GM12874 (cell line): ENCODE measurements at regions not wholly inside any gene's neighbourhood (a gene's known extent, or its start where the extent isn't known, plus 50 kb on each side); places are given as distances from the start of the nearest gene placed in this dataset.

Source experiments
- TF ChIP-seq, protein P1 (sequence below): IDR thresholded peaks from 2 replicates; pipeline ENCODE4 v1.5.1; 2011; ENCODE audit warnings: low read depth, mild to moderate bottlenecking, control low read depth, low read length, moderate library complexity; ENCODE audit not compliant: insufficient read depth

DNA sequence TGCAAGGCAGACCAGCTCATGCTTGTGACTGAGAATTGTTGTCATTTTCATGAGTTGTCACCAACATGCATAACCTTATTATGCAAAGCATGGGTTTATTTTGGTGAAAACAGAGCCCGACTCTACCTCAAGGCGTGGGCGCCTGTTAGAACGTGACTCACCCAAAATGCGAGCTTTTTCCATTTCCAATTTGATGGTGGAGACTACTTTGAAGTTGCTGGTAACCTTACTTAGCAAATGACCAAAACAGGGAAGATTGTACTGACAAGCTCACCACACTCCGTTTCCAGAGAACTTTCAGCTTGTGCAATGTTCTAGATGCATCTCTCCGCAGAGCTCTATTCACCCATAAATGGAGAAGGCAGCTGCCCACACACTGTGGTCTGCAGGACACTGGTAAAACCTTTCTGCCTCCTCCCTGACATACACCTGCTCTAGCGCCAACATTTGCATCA is 284.5 kb downstream of the MAF start:
- TF ChIP-seq, protein P1, sequence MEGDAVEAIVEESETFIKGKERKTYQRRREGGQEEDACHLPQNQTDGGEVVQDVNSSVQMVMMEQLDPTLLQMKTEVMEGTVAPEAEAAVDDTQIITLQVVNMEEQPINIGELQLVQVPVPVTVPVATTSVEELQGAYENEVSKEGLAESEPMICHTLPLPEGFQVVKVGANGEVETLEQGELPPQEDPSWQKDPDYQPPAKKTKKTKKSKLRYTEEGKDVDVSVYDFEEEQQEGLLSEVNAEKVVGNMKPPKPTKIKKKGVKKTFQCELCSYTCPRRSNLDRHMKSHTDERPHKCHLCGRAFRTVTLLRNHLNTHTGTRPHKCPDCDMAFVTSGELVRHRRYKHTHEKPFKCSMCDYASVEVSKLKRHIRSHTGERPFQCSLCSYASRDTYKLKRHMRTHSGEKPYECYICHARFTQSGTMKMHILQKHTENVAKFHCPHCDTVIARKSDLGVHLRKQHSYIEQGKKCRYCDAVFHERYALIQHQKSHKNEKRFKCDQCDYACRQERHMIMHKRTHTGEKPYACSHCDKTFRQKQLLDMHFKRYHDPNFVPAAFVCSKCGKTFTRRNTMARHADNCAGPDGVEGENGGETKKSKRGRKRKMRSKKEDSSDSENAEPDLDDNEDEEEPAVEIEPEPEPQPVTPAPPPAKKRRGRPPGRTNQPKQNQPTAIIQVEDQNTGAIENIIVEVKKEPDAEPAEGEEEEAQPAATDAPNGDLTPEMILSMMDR: no peak

DNA sequence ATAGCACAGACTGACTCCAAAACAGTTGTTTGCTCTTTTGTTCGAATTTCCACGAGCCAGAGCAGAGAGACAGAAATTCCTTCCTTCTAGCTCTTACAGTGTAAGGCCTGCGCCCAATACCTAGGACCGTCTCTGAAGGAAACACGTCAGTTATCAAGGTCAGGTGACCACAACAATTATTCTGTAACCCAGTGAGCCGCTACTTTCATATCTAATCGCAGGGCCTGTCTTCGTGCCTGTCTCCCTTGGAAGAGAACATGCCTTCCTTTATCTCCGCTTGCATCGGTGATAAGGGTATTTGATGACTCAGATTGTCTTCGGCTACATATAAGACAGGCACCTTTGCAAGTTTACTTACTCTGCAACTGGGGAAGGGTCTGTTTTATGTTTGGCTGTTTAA is 288.0 kb downstream of the MAF start:
- TF ChIP-seq, protein P1: no peak

DNA sequence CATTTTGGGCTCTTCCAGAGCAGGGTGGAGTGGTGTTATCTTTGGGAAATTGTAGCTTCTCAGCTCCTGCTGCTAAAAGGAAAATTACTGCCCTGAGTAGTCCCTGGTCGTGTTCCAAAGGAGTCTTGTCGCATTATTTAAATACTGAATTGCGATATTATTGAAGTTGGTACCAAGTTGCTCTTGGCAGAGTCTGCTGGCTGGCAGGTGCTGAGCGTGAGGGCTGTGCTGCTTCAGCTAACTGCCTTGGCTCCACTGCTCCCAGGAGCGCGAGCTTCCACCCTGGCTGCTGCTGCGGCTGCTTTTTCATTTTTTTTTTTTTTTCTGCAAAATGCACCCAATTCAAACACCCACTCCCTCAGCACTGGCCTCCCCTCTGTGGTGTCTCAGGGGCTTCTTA is 289.8 kb downstream of the MAF start:
- TF ChIP-seq, protein P1: no peak

DNA sequence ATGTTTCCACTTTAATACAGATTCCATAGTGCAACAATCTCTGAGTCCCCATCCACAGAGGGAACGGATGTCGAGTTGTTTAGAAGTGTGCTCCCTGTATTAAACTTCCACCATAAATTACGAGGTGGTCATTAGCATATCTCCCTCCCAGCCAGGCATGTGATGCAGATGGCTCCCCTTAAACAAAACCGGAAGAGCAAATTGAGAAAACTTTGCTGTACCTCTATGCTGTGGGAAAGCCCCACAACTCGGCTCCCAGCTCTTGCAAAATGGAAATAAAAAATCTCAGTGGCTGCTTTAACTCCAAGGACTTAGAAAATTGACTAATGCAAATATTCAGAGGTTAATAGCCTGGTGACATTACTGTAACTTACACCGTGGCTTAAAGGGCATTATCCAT is 290.9 kb downstream of the MAF start:
- TF ChIP-seq, protein P1: no peak

DNA sequence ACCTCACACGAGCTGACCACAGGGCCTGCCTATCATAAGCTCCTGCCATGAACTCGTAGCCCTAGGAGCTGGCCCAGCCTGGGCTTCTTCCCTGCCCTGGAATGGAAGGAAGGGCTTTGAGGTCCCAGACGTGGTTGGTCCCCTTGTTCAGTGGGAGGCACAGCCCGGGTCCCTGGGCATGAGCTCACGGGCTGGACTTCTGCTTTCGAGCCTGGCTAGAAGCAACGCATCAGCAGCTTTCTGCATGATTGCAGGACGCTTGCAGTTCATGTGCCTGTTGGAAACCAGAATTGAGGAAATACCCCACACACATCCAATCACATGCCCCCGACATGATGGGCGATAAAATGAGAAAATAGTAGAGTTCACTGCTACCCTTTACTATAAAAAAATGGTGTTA is 293.3 kb downstream of the MAF start:
- TF ChIP-seq, protein P1: no peak

DNA sequence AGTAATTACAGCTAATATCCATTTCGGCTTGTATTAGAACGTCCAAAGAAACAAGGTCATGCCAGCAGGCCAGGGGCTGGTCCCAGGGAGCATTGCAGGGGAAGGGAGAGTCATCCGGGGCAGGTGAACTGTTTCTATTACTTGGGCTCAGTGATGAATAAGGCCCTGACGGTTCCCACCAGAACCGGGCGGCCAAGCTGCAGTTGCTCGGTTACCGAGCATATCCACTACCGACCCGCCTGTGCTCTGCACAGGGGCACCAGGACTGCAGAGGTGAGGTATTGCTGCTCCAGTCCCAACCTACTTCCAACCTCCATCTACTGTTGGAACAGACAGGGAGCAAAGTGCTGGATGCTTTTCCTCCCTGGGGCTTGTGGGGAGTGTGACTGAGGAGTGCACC is 295.5 kb downstream of the MAF start:
- TF ChIP-seq, protein P1: no peak

DNA sequence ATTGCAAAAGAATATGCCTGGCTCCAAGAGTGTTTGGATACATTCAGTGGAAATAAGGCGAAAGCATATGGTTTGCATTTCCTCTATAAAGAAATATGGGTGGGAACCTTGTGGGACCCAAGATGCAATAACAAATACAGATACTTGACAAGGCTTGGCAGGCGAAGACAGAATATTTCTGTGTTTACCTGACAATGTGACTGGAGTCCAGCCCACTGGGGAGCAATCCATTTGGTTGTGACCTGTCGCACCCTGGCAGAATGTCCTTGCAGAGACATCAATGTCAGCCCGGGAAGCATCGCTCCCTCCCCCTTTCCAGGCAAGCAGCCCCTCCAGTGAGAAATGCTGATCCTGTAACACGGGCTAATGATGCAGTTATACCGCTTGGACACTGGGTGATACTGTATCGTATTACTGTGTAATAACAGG is 296.6 kb downstream of the MAF start:
- TF ChIP-seq, protein P1: no peak

DNA sequence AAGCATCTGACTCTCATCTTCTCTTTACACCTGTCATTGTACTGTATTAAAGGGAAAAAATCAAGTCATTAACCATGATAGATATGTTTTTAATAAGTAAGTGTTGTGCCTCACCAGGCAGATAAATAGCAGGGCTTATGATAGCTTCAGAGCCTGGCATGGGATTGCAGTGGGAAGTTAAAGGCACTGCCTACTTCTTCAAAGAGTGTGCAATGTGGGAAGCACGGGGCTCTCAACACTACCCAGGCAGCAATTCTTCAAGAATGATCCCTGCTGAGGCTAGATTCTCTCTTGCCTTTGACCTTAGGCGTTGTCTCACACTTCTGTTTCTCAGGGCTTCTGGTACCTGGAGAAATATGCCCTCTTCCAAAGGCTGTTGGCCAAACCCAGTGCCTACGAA is 297.3 kb downstream of the MAF start:
- TF ChIP-seq, protein P1: no peak
